ENCODE measurements at regions not wholly inside any gene's neighbourhood (a gene's known extent, or its start where the extent isn't known, plus 50 kb on each side); places are given as distances from the start of the nearest gene placed in this dataset.
A peak's percentile ranks its signal among the peaks of the same experiment; 100 is the strongest.

DNA sequence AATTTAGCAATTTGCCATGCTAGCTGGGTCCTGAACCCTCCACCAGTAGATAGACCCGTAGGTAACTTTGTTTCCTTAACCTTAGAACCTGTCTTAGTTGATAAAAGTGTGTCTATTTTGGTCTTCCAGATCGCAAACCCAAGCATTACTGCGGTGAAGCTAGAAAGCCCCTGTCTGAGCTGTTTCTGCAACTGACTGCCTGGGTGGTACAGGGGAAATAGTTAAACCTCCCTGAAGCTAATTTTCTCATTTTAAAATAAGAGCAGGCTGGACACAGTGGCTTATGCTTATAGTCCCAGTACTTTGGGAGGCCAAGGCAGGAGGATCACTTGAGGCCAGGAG lies 67.9 kb upstream of the EPCAM start (continued):
- TF ChIP-seq, protein P1, sequence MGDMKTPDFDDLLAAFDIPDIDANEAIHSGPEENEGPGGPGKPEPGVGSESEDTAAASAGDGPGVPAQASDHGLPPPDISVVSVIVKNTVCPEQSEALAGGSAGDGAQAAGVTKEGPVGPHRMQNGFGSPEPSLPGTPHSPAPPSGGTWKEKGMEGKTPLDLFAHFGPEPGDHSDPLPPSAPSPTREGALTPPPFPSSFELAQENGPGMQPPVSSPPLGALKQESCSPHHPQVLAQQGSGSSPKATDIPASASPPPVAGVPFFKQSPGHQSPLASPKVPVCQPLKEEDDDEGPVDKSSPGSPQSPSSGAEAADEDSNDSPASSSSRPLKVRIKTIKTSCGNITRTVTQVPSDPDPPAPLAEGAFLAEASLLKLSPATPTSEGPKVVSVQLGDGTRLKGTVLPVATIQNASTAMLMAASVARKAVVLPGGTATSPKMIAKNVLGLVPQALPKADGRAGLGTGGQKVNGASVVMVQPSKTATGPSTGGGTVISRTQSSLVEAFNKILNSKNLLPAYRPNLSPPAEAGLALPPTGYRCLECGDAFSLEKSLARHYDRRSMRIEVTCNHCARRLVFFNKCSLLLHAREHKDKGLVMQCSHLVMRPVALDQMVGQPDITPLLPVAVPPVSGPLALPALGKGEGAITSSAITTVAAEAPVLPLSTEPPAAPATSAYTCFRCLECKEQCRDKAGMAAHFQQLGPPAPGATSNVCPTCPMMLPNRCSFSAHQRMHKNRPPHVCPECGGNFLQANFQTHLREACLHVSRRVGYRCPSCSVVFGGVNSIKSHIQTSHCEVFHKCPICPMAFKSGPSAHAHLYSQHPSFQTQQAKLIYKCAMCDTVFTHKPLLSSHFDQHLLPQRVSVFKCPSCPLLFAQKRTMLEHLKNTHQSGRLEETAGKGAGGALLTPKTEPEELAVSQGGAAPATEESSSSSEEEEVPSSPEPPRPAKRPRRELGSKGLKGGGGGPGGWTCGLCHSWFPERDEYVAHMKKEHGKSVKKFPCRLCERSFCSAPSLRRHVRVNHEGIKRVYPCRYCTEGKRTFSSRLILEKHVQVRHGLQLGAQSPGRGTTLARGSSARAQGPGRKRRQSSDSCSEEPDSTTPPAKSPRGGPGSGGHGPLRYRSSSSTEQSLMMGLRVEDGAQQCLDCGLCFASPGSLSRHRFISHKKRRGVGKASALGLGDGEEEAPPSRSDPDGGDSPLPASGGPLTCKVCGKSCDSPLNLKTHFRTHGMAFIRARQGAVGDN (IDR thresholded peaks at IDR 0.05) = peak; percentile 51
- TF ChIP-seq FOXK2 (IDR thresholded peaks at IDR 0.05) (no peak), ZNF217 (IDR thresholded peaks at IDR 0.05) (no peak), RUNX3 (IDR thresholded peaks at IDR 0.05; ENCODE audit: low read length) (peak; percentile 90), SMAD1 (IDR thresholded peaks at IDR 0.05; ENCODE audit: low read depth, partially characterized antibody) (no peak), NR2C1 (IDR thresholded peaks at IDR 0.05) (no peak), HDAC6 (IDR thresholded peaks at IDR 0.05; ENCODE audit: unreplicated experiment) (no peak)
- TF ChIP-seq, protein P2, sequence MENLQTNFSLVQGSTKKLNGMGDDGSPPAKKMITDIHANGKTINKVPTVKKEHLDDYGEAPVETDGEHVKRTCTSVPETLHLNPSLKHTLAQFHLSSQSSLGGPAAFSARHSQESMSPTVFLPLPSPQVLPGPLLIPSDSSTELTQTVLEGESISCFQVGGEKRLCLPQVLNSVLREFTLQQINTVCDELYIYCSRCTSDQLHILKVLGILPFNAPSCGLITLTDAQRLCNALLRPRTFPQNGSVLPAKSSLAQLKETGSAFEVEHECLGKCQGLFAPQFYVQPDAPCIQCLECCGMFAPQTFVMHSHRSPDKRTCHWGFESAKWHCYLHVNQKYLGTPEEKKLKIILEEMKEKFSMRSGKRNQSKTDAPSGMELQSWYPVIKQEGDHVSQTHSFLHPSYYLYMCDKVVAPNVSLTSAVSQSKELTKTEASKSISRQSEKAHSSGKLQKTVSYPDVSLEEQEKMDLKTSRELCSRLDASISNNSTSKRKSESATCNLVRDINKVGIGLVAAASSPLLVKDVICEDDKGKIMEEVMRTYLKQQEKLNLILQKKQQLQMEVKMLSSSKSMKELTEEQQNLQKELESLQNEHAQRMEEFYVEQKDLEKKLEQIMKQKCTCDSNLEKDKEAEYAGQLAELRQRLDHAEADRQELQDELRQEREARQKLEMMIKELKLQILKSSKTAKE (IDR thresholded peaks at IDR 0.05; ENCODE audit: low read depth, poor library complexity, severe bottlenecking) = peak; percentile 70

All from GM12878 (cell line).